ENCODE measurements at regions not wholly inside any gene's neighbourhood (a gene's known extent, or its start where the extent isn't known, plus 50 kb on each side); places are given as distances from the start of the nearest gene placed in this dataset.

DNA sequence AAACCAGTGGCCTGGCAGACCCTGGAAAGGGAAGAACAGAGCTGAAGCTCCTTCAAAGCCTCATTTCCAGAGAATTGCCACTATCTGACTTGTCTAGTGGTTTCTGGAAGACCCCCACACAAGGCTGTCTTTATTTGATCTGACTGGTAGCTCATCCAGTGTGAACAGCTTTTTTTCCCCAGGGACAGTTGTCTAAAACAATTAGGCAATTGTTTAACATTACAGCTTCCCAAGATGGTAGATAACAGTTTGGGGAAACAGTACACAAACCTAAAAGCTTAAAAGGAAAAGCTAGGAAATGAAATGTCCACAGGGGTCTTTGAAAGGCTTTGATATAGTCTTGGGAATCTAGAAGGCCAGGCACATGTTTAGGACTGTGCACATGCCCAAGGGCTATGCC, 203.4 kb upstream of the CTBP2 start:
- no peaks in the 10 kb centered on the region for H3K27me3 ChIP-seq (replicated peaks; ENCODE audit: control insufficient read depth, insufficient read depth, low read length)
- TF ChIP-seq, protein P1, sequence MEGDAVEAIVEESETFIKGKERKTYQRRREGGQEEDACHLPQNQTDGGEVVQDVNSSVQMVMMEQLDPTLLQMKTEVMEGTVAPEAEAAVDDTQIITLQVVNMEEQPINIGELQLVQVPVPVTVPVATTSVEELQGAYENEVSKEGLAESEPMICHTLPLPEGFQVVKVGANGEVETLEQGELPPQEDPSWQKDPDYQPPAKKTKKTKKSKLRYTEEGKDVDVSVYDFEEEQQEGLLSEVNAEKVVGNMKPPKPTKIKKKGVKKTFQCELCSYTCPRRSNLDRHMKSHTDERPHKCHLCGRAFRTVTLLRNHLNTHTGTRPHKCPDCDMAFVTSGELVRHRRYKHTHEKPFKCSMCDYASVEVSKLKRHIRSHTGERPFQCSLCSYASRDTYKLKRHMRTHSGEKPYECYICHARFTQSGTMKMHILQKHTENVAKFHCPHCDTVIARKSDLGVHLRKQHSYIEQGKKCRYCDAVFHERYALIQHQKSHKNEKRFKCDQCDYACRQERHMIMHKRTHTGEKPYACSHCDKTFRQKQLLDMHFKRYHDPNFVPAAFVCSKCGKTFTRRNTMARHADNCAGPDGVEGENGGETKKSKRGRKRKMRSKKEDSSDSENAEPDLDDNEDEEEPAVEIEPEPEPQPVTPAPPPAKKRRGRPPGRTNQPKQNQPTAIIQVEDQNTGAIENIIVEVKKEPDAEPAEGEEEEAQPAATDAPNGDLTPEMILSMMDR (IDR thresholded peaks at IDR 0.05; ENCODE audit: insufficient read depth, low read length, poor library complexity, severe bottlenecking), result no peak
- no peak for DNase-seq (ENCODE audit: extremely low read depth, insufficient read length)
- H3K4me3 ChIP-seq (replicated peaks; ENCODE audit: low read depth, low read length), result no peak overlapping the region
- H3K36me3 ChIP-seq (ENCODE audit: control insufficient read depth, insufficient read depth, low read length), result no peaks in the 10 kb centered on the region

DNA sequence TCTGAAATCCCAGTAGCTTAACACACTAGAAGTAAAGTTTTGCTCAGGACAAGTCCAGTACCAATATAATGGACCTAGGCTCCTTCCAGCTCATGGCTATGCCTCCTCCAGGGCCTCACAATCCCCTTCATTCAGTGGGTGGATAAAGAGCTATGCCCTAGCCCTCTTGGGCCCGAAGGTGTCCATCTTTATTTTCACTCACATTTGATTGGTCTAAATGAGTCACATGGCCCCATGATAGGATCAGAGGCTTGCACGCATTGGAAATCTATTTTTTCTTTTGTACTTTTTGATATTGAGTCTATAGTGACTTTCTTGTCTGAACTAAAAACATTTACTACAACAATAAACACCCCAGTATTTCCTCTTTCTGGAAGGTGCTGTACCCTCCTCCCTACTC, 202.6 kb upstream of the CTBP2 start:
- Histone ChIP-seq H3K27me3 (replicated peaks; ENCODE audit: control insufficient read depth, insufficient read depth, low read length) (no peaks in the 10 kb centered on the region), H3K36me3 (ENCODE audit: control insufficient read depth, insufficient read depth, low read length) (no peaks in the 10 kb centered on the region), H3K4me3 (replicated peaks; ENCODE audit: low read depth, low read length) (no peak overlapping the region)
- no peak for DNase-seq (ENCODE audit: extremely low read depth, insufficient read length)
- TF ChIP-seq, protein P1 (IDR thresholded peaks at IDR 0.05; ENCODE audit: insufficient read depth, low read length, poor library complexity, severe bottlenecking), result no peak

DNA sequence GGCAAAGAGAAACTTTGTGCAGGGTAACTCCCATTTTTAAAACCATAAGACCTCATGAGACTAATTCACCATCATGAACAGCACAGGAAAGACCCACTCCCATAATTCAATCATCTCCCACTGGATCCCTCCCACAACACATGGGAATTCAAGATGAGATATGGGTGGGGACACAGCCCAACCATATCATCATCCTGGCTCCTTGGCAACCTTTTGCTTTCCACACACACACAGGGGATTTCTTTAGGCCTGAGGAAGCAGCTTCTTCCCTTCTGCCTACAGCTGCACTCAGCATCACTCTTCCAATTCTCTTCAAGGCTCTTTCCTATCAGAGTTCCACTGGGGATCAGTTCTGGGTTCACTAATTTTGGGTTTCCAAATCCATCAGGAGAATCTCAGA, 199.0 kb upstream of the CTBP2 start:
- Histone ChIP-seq H3K27me3 (replicated peaks; ENCODE audit: control insufficient read depth, insufficient read depth, low read length) (no peaks in the 10 kb centered on the region), H3K4me3 (replicated peaks; ENCODE audit: low read depth, low read length) (no peak overlapping the region), H3K36me3 (ENCODE audit: control insufficient read depth, insufficient read depth, low read length) (no peaks in the 10 kb centered on the region)
- TF ChIP-seq, protein P1 (IDR thresholded peaks at IDR 0.05; ENCODE audit: insufficient read depth, low read length, poor library complexity, severe bottlenecking), result no peak
- DNase-seq (ENCODE audit: extremely low read depth, insufficient read length), result no peak

DNA sequence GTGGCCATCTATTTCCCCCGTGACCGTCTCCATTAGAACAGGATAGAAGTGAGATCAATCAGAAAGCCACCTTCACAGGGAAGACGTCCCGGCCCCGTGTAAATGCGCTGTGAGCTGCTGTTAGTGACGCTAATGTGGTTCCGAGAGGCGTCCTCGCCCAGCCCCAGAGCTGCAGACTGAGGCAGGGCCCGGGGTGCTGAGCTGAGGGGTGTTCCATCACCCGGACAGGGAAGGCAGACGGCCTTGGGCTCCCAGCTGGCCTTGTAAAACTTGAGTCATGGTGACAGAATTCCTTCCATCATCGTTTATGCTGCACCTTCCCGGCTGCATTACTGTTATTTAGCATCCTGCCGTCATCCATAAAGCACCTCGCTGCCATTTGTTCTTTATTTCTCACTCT, 195.3 kb upstream of the CTBP2 start:
- no peak for DNase-seq (ENCODE audit: extremely low read depth, insufficient read length)
- Histone ChIP-seq H3K27me3 (replicated peaks; ENCODE audit: control insufficient read depth, insufficient read depth, low read length) (no peaks in the 10 kb centered on the region), H3K4me3 (replicated peaks; ENCODE audit: low read depth, low read length) (no peak overlapping the region), H3K36me3 (ENCODE audit: control insufficient read depth, insufficient read depth, low read length) (no peaks in the 10 kb centered on the region)
- TF ChIP-seq, protein P1 (IDR thresholded peaks at IDR 0.05; ENCODE audit: insufficient read depth, low read length, poor library complexity, severe bottlenecking), result no peak

DNA sequence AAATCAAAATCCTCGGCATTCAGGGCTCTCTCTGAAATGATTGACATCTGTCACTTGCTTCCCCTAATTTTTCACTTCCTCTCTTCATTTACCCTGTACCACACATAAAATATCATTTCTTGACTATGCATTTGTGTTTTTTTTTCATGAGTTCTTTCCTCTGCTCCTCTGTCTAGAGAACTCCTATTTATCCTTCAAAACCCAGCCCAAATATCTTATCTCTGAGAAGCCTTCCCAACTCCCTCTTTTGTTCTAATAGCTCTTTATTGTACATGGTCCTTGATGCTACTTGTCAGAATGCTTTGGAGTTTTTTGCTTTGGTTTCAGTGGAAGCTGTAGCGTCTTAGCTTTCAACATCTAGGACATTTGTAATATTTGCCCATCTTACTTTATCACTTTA, 190.2 kb upstream of the CTBP2 start:
- Histone ChIP-seq H3K27me3 (replicated peaks; ENCODE audit: control insufficient read depth, insufficient read depth, low read length) (no peaks in the 10 kb centered on the region), H3K36me3 (ENCODE audit: control insufficient read depth, insufficient read depth, low read length) (no peaks in the 10 kb centered on the region), H3K4me3 (replicated peaks; ENCODE audit: low read depth, low read length) (no peak overlapping the region)
- TF ChIP-seq, protein P1 (IDR thresholded peaks at IDR 0.05; ENCODE audit: insufficient read depth, low read length, poor library complexity, severe bottlenecking), result no peak
- no peak for DNase-seq (ENCODE audit: extremely low read depth, insufficient read length)

DNA sequence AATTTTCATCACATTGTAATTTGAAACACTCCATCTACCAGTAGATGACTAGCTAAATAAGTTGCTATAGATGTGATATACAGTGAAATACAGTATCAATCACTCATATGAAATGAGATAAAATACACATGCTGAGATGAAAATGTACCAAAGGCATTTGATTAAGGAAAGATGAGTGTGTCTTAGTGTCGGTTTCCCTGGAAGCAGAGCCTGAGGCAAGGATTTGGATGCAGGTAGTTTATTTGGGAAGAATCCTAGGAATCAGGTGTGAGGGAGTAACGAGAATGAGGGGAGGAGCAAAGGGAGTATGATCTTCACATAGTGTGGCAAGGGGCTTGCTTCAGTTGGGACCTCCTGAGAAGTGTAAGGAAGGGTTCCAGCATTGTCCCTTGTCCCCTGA, 188.2 kb upstream of the CTBP2 start:
- TF ChIP-seq, protein P1 (IDR thresholded peaks at IDR 0.05; ENCODE audit: insufficient read depth, low read length, poor library complexity, severe bottlenecking), result no peak
- Histone ChIP-seq H3K27me3 (replicated peaks; ENCODE audit: control insufficient read depth, insufficient read depth, low read length) (no peaks in the 10 kb centered on the region), H3K36me3 (ENCODE audit: control insufficient read depth, insufficient read depth, low read length) (no peaks in the 10 kb centered on the region), H3K4me3 (replicated peaks; ENCODE audit: low read depth, low read length) (no peak overlapping the region)
- DNase-seq (ENCODE audit: extremely low read depth, insufficient read length), result no peak
